Right kidney (tissue), 1 donor: ENCODE measurements at regions not wholly inside any gene's neighbourhood (a gene's known extent, or its start where the extent isn't known, plus 50 kb on each side); places are given as distances from the start of the nearest gene placed in this dataset.

ENCODE experiments used
- DNase-seq: peaks from one replicate; pipeline ENCODE4 v3.0.0-alpha.2; 2016

GRCh38 chr3:72231439-72232196 is 446.7 kb upstream of the PROK2 start:
- no peak for DNase-seq

GRCh38 chr3:72230774-72231379 is 445.9 kb upstream of the PROK2 start:
- DNase-seq = no peak

GRCh38 chr3:72229952-72230351 is 445.0 kb upstream of the PROK2 start:
- DNase-seq = no peak

DNA sequence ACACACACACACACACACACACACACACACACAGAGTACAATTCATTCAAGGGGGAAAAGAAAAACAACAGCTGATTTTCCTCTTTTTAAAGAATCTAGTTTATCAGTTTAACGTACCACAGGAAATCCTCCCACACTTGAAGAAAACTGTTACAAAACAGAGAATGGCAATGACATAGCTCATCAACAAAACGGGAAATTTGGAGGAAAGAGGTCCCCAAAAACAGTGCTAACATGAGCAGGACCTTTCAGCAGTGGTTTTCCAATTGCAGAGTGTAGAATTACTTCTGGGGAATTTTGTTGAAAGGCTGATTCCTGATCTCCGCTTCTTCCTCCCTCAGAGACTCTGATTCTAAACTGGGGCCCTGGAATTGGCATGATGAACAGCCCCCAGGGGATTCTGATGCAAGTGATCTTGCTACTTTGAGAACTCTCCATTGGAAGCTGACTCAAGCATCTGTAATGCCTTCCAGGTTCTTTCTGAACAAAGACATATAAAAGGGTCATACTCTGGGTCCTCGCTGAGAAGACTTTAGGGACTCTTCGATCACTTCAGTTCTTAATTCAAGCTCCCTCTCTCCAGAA is 442.6 kb upstream of the PROK2 start:
- DNase-seq = no peak

- DNase-seq = no peak
Observed at GRCh38 chr3:72224804-72225509, 440.0 kb upstream of the PROK2 start.

DNA sequence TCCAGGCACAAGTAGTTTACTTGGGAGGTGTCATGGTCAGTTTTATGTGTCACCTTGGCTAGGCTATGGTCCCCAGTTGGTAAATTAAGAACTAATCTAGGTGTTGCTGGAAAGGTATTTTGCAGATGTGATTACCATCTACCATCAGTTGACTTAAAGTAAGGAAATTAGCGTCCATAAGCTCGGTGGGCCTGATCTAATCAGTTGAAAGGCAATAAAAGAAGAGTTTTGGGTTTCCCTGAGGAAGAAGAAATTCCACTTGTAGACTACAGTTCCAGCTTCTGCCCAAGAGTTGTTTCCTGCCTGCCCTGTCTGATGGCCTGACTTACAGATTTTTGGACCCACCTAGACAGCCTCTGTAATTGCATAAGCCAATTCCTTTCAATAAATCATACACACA is 438.7 kb upstream of the PROK2 start:
- no peak for DNase-seq

GRCh38 chr3:72223116-72223515 is 438.2 kb upstream of the PROK2 start:
- no peak for DNase-seq

- no peak for DNase-seq
Observed at GRCh38 chr3:72222410-72222809, 437.5 kb upstream of the PROK2 start.

DNA sequence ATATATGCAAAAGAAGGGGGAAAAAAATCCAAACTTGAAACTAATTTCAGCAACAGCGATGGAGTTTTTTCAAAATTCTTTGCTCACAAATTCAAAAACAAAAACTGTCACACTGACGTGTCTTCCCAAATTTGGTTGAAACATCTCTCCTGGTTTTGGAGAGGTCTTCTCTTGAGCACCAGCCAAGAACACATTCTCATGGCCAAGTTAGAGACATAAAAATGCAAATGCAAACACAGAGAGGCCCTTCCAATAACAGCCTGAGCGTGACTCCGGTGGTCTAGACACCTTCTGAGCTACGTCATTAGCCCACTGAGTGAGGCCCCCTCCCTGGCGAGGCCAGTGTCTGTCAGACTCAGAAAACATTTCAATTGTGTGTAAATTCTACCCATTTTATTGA is 436.0 kb upstream of the PROK2 start:
- DNase-seq = no peak

DNA sequence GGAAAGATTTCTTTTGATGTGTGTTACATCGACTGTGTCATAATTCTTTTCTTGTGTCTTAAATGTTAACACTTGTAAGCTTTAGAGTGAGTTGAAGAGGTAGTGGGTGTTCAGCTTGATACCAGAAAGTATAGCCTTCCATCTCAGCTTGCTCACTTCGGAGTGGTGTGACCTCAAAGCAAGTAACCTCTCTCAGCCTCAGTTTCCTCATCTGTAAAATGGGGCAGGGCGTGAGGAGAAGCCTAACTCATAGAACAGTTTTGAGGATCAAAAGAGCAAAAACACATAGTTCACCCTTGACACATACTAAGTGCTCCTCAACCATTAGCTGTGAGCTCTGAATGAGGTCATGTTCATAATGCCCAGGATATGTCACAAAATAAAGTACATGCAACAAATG is 434.8 kb upstream of the PROK2 start:
- DNase-seq = no peak

GRCh38 chr3:72217570-72217969 is 432.6 kb upstream of the PROK2 start:
- no peak for DNase-seq

DNA sequence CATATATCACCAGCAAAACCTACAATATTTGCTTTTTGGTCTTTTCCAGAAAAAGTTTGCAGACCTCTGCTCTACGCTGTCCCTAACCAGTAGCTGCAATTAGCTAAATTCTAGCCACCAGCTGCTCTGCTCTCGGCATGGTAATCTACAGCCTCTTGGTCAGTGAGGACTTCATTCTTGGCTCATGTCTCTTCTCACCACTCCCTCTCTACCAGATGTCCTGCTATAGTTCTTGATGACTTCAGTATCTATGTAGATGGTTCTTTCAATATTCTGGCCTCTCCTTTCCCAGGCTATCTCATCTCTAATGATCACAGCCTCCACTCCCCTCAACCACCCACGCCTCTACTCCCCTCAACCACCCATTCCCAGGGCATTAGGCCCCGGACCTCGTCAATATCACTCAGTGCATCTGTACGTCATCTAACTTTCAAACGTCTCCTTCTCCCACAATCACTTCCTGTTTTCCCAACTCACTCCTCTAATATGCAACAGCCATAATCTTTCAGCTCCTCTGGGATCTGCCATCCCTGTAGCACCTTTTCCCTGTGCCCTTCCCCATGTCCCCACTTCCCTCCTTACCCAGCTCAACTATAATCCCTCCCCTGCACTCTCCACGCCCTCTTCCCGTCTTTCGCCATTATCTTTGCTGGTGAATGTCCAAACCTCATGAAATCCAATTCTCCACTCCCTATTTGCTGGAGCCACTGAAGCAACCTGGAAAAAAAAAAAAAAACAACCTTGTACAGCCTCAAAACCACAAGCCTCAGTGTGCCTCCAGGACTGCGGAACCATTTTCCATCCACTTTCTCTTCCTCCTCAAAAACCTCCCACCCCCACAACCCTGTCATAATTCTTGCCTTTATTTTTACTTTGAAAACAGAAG is 429.4 kb upstream of the PROK2 start:
- DNase-seq = no peak

DNA sequence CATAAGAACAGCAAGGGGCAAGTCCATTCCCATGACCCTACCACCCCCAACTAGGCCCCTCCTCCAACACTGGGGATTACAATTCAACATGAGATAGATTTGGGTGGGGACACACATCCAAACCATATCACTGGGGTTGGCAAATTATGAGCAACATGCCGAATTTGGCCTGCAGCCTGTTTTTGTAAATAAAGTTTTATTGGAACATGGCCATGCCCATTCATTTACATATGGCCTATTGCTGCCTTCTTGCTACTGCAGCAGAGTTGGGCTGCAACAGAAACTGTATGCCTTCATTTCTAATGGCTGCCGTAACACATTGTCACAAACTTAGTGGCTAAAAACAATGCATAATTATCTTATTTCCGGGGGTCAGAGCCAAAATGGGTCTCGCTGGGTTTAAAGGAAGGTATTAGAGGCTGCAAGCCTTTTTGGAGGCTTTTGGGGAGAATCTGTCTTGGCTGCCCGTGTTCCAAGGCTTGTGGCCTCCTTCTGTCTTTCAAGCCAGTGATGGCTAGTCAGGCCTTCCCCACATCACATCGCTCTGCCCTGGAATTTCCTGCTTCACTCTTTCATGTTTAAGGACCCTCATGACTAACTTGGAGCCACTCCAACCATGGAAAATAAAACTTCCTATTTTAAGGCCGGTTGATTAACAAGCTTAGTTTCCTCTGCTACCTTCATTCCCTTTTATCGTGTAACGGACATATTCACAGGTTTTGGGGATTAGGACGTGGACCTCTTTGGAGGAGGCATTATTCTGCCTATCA is 428.5 kb upstream of the PROK2 start:
- no peak for DNase-seq

DNA sequence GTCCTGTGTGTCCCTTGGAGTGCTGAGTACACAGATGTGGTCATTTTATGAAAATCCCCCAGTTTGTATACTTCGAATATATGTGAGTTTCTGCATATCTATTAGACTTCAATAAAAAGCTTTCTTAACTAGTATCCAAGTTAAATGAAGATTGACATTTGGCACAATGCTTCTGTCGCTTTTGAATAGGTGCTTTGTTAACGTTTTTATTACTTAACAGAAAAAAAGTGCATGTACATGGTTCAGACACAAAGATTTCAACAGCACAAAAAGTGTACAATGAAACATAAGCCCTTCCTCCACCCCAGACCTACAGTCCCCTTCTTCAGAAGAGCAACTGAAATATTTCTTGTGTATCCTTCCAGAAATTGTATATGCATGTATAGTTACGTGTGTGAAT is 427.4 kb upstream of the PROK2 start:
- no peak for DNase-seq

- DNase-seq = no peak
Observed at GRCh38 chr3:72210261-72210660, 425.3 kb upstream of the PROK2 start.

DNA sequence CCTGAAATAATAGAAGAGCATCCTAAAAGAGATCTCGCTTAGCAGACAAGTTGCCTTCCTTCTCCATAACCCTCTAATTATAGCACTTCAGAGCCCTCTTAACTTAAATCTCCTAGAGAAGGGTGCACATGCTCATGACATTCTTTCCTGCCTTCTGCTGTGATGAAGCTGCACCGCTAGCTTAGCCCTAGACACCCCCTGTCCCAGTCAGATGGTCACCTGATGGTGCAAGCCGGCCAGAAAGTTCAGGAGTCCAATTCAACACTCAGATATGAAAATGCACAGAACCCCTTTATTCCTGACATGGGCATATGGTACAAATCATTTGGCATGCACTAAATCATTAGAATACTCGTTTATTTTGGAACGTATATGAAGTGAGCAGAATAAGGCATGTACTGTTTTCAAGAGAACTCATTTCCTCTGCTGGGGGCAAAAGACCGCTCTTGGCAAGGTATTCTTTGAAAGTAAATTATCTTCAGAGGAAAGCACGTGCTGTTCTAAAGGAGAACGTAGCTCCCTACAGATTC is 420.4 kb upstream of the PROK2 start:
- DNase-seq = no peak

DNA sequence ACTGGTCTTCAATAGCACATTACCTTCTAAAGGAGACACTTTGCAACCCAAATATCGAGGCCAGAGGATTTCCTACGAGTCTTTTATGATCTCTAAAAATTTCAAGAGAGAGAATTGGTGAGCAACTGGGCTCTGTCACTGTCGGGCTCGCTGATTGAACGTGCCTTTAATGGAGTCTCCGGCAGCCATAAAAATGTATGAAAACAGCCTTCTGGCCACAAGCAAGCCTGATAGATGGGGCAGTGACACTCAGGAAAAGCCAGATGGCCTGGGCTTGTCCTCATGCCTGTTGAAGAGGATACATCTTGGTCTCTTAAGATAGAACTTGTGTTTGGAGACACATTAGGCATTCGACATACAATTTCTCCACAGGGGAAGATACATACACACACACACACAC is 419.5 kb upstream of the PROK2 start:
- DNase-seq = no peak

- no peak for DNase-seq
Observed at GRCh38 chr3:72203613-72204349, 418.8 kb upstream of the PROK2 start.

DNA sequence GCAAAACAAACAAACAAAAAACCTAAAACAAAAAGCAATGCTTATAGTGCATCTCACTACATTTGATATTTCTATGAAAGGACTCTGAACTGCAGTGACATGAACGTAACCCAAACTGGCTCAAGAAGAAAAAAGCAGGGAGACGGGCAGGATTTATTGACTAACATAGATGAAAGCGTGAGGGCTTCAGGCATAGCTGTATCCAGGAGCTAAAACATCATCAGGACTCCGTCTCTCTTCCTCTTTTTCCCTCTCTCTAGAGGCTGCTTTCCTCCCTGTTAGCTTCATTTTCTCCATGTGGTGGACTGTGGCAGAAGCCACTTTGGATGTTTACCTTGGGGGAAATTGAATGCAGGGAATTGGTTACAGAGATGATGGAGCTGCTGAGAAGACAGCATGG is 418.2 kb upstream of the PROK2 start:
- no peak for DNase-seq

GRCh38 chr3:72200332-72200731 is 415.4 kb upstream of the PROK2 start:
- no peak for DNase-seq

DNA sequence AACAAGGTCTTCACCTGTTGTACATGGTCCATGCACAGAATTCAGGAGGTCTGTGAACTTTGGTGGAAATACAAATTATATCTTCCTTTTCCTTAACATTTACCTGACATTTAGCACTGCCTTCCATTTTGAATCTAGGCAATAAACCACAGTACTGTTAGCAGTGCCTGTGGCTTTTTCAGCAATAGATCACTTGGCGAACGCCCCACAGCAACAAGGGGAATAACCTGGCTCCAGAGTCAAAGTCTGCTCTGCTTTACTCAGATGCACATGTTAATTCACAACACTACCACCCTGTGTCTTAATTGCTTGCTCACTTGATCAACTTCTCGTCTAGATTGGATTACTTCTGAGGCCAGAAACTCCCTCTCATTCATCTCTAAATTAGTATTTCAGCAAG is 414.6 kb upstream of the PROK2 start:
- DNase-seq = no peak
